ENCODE measurements at regions not wholly inside any gene's neighbourhood (a gene's known extent, or its start where the extent isn't known, plus 50 kb on each side); places are given as distances from the start of the nearest gene placed in this dataset.

- no peak for DNase-seq (ENCODE audit: low read depth)
Measured at GRCh38 chr5:105807951-105808350, 1862.8 kb downstream of the EFNA5 start.

- DNase-seq (ENCODE audit: low read depth): no peak
Measured at GRCh38 chr5:105807290-105807689, 1863.4 kb downstream of the EFNA5 start.

- no peak for DNase-seq (ENCODE audit: low read depth)
Measured at GRCh38 chr5:105806596-105806995, 1864.1 kb downstream of the EFNA5 start.

- no peak for DNase-seq (ENCODE audit: low read depth)
Measured at GRCh38 chr5:105803431-105803830, 1867.3 kb downstream of the EFNA5 start.

GRCh38 chr5:105794578-105794977 is 1876.2 kb downstream of the EFNA5 start:
- no peak for DNase-seq (ENCODE audit: low read depth)

- no peak for DNase-seq (ENCODE audit: low read depth)
Measured at GRCh38 chr5:105789246-105789645, 1881.5 kb downstream of the EFNA5 start.

GRCh38 chr5:105783811-105784210 is 1886.9 kb downstream of the EFNA5 start:
- no peak for DNase-seq (ENCODE audit: low read depth)

GRCh38 chr5:105782501-105782900 is 1888.2 kb downstream of the EFNA5 start:
- DNase-seq (ENCODE audit: low read depth): no peak

GRCh38 chr5:105773241-105773640 is 1897.5 kb downstream of the EFNA5 start:
- DNase-seq (ENCODE audit: low read depth): no peak

- DNase-seq (ENCODE audit: low read depth): no peak
Measured at GRCh38 chr5:105767267-105767666, 1903.5 kb downstream of the EFNA5 start.

- DNase-seq (ENCODE audit: low read depth): no peak
Measured at GRCh38 chr5:105762728-105763127, 1908.0 kb downstream of the EFNA5 start.

- DNase-seq (ENCODE audit: low read depth): no peak
Measured at GRCh38 chr5:105754056-105754455, 1916.7 kb downstream of the EFNA5 start.

GRCh38 chr5:105752801-105753200 is 1917.9 kb downstream of the EFNA5 start:
- DNase-seq (ENCODE audit: low read depth): no peak

GRCh38 chr5:105751908-105752307 is 1918.8 kb downstream of the EFNA5 start:
- no peak for DNase-seq (ENCODE audit: low read depth)

GRCh38 chr5:105745111-105745510 is 1925.6 kb downstream of the EFNA5 start:
- DNase-seq (ENCODE audit: low read depth): no peak

GRCh38 chr5:105740242-105740641 is 1930.5 kb downstream of the EFNA5 start:
- DNase-seq (ENCODE audit: low read depth): no peak

GRCh38 chr5:105739732-105740131 is 1931.0 kb downstream of the EFNA5 start:
- DNase-seq (ENCODE audit: low read depth): no peak

GRCh38 chr5:105735704-105736103 is 1935.0 kb downstream of the EFNA5 start:
- no peak for DNase-seq (ENCODE audit: low read depth)

- no peak for DNase-seq (ENCODE audit: low read depth)
Measured at GRCh38 chr5:105730982-105731381, 1939.8 kb downstream of the EFNA5 start.

GRCh38 chr5:105726093-105726492 is 1944.6 kb downstream of the EFNA5 start:
- DNase-seq (ENCODE audit: low read depth): no peak

- no peak for DNase-seq (ENCODE audit: low read depth)
Measured at GRCh38 chr5:105708442-105708841, 1962.3 kb downstream of the EFNA5 start.

GRCh38 chr5:105702323-105702722 is 1968.4 kb downstream of the EFNA5 start:
- no peak for DNase-seq (ENCODE audit: low read depth)

- no peak for DNase-seq (ENCODE audit: low read depth)
Measured at GRCh38 chr5:105696440-105696839, 1974.3 kb downstream of the EFNA5 start.

- DNase-seq (ENCODE audit: low read depth): no peak
Measured at GRCh38 chr5:105695941-105696340, 1974.8 kb downstream of the EFNA5 start.

- DNase-seq (ENCODE audit: low read depth): no peak
Measured at GRCh38 chr5:105689596-105689995, 1981.1 kb downstream of the EFNA5 start.

Data from fibroblast of gingiva (primary cell).